ENCODE measurements at regions not wholly inside any gene's neighbourhood (a gene's known extent, or its start where the extent isn't known, plus 50 kb on each side); places are given as distances from the start of the nearest gene placed in this dataset.

DNA sequence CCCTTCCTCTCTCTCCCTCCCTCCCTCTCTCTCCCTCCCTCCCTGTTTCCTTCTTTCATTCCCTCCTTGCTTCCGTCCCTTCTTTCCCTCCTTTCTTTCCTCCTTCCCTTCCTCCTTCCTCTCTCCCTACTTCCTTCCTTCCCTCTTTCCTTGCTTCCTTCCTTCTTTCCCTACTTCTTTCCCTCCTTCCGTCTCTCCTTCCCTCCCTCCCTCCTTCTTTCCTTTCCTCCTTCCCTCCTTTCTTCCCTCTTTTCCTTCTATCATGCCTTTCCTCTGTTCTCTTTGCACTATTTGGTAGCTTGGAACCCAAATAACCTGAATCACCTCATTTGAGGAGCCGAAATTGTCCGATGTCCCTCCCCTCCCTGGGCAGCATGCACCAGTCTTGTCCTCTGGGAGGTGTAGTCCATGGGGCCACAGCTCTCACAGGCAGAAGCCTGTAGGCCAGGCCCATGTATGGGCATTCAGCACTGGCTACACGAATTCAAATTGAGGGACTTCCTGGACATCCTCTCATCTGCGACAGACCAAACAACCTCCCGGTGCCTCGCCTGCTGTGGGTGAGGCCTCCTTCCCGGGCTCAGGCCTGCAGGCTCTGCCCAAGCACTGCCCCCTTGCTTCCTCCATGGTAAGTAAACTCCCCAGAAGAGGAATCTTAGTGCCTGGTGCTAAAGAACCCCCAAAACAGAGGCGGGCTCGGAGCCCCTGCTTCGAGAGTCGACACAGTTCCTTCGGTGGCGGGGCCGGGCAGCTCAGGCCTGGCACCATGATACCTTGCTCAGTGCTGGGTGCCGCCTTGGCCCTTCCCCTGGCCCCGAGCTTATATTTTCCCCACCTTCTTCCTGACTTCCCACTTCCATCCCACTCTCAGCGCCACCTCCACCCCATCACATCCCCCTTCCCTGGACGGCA is 454.1 kb upstream of the CADM1 start:
- H3K9me3 ChIP-seq (ENCODE audit: control insufficient read depth, insufficient read depth, low read length): no peaks in the 10 kb centered on the region
- H3K4me3 ChIP-seq (ENCODE audit: low read depth, low read length): no peak overlapping the region
- no peaks in the 10 kb centered on the region for H3K4me1 ChIP-seq (ENCODE audit: control insufficient read depth, insufficient read depth, low read length)
- H3K27me3 ChIP-seq (ENCODE audit: control insufficient read depth, insufficient read depth, low read length): peaks cover 19% of the 10 kb centered on the region
- H3K36me3 ChIP-seq (ENCODE audit: control insufficient read depth, insufficient read depth, low read length): no peaks in the 10 kb centered on the region
- H3K9ac ChIP-seq (ENCODE audit: low read depth, low read length): no peak overlapping the region

DNA sequence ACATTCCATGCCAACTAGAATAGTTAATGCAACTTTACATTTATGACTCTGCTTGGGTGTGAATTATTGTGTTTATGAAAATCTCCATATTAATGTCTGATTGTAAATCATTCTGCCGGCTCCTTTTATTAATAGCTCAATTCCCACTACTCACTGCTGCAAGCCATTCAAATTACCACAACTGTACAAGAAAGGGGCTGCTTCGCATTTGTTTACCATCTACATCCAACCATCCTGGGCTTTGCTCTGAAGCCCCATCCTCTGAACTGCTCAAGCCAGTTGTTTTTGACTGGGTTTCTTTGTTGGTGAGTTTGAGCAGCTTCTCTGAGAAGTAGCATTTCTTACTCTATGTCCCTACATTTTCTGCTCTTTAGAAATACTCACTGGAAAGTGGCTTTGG is 451.6 kb upstream of the CADM1 start:
- Histone ChIP-seq H3K9me3 (ENCODE audit: control insufficient read depth, insufficient read depth, low read length) (no peaks in the 10 kb centered on the region), H3K36me3 (ENCODE audit: control insufficient read depth, insufficient read depth, low read length) (no peaks in the 10 kb centered on the region), H3K27me3 (ENCODE audit: control insufficient read depth, insufficient read depth, low read length) (peaks cover 2% of the 10 kb centered on the region), H3K9ac (ENCODE audit: low read depth, low read length) (no peak overlapping the region), H3K4me3 (ENCODE audit: low read depth, low read length) (no peak overlapping the region), H3K4me1 (ENCODE audit: control insufficient read depth, insufficient read depth, low read length) (no peaks in the 10 kb centered on the region)

DNA sequence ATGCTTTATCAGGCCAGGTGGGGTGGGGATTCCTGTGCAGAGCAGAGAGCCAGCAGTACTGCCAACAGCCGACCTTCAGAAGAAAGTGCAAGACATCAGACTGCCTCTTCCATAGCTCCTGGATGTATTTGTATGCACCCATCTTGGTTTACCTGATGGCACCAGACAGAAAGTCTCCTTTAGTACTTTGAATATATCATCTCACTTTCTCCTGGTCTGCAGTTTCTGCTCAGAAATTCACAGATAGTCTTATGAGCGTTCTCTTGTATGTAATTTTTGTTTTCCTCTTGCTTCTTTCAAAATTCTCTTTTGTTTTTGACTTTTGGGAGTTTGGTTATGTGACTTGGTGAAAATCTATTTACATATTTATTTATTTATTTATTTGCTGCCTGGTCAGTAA is 446.4 kb upstream of the CADM1 start:
- no peak overlapping the region for H3K9ac ChIP-seq (ENCODE audit: low read depth, low read length)
- no peaks in the 10 kb centered on the region for H3K4me1 ChIP-seq (ENCODE audit: control insufficient read depth, insufficient read depth, low read length)
- no peaks in the 10 kb centered on the region for H3K36me3 ChIP-seq (ENCODE audit: control insufficient read depth, insufficient read depth, low read length)
- H3K4me3 ChIP-seq (ENCODE audit: low read depth, low read length): no peak overlapping the region
- peaks cover 4% of the 10 kb centered on the region for H3K27me3 ChIP-seq (ENCODE audit: control insufficient read depth, insufficient read depth, low read length)
- H3K9me3 ChIP-seq (ENCODE audit: control insufficient read depth, insufficient read depth, low read length): no peaks in the 10 kb centered on the region

DNA sequence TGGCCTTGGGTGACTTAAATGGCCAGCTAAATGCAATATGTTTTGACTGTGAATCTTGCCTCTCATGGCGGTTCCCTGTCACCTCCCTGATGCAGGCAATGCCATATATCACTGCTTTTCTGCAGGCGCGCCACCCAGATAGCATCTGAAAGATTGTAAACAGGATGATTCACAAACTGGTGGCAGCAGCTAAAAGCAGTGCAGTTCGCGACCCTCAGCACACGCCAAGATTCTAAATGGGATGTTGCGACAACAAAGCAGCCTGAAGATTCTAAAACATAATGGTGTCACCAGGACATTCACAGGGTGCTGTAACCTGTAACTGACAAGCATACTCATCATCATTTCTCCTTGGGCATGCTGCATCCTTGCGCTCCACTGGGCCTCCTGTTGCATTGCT is 440.4 kb upstream of the CADM1 start:
- Histone ChIP-seq H3K4me1 (ENCODE audit: control insufficient read depth, insufficient read depth, low read length) (no peaks in the 10 kb centered on the region), H3K4me3 (ENCODE audit: low read depth, low read length) (no peak overlapping the region), H3K27me3 (ENCODE audit: control insufficient read depth, insufficient read depth, low read length) (peaks cover 2% of the 10 kb centered on the region), H3K9me3 (ENCODE audit: control insufficient read depth, insufficient read depth, low read length) (no peaks in the 10 kb centered on the region), H3K36me3 (ENCODE audit: control insufficient read depth, insufficient read depth, low read length) (no peaks in the 10 kb centered on the region), H3K9ac (ENCODE audit: low read depth, low read length) (no peak overlapping the region)

DNA sequence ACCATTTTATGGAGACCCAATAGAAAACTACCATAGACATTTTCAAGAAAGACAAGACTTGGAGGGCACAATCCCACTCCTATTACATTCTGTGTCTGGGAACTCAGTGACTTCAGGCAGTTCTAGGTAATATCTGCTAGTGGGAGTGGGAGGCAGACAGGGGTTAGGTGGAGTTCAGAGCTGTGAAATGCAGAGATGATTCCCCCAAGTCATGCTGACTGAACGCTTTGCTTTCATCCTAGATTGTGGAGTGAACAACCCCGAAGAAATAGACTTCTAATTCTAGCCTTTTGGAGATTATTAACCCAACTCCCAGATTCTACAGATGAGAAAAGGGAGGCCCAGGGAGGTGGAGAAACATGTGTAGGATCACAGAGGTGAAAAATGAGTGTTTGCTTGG is 437.8 kb upstream of the CADM1 start:
- H3K4me1 ChIP-seq (ENCODE audit: control insufficient read depth, insufficient read depth, low read length): no peaks in the 10 kb centered on the region
- H3K27me3 ChIP-seq (ENCODE audit: control insufficient read depth, insufficient read depth, low read length): peaks cover 4% of the 10 kb centered on the region
- no peaks in the 10 kb centered on the region for H3K9me3 ChIP-seq (ENCODE audit: control insufficient read depth, insufficient read depth, low read length)
- H3K4me3 ChIP-seq (ENCODE audit: low read depth, low read length): no peak overlapping the region
- no peaks in the 10 kb centered on the region for H3K36me3 ChIP-seq (ENCODE audit: control insufficient read depth, insufficient read depth, low read length)
- no peak overlapping the region for H3K9ac ChIP-seq (ENCODE audit: low read depth, low read length)

DNA sequence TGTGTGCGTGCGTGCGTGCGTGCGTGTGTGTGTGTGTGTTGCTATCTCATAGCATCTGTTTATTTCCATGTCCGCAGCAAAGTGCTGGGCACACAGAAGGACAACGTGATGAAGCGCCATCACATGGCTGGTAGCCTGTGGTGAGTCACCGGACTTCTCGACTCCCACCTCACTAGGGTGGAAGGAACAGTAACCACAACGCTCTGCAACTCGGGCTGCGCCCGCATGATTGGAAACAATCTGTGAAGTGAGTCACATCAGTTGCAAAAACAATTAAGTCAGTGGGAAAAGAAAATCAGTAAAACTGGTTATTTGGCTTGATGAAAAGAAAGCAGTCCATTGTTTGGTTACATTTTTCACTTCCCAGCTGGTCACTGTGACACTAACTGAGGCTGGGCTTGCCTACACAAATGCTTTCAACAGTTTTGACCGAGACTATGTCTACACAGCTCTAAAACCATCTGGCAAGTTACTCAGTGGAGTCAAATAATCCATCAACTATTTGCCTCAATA is 437.3 kb upstream of the CADM1 start:
- H3K4me1 ChIP-seq (ENCODE audit: control insufficient read depth, insufficient read depth, low read length): no peaks in the 10 kb centered on the region
- H3K4me3 ChIP-seq (ENCODE audit: low read depth, low read length): no peak overlapping the region

DNA sequence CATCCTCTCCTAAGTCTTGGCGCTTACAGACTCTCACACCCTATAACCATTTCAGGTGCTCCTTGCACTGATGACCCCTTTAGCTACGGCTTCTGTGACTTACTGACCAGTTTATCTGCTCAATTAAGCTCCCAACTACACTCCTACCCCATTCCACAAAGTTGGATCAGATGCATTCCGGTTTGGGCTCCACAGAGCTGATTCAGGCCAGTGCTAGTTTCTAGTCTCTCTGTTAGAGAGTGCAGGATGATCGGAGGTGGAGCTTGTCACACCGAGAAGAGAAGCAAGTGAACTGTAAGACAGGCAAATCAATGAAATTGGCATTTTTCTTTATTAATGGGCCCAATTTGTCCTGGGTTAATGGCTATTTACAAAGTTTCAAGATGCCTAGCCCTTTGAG is 436.8 kb upstream of the CADM1 start:
- no peak overlapping the region for H3K4me3 ChIP-seq (ENCODE audit: low read depth, low read length)
- no peak overlapping the region for H3K9ac ChIP-seq (ENCODE audit: low read depth, low read length)
- H3K27me3 ChIP-seq (ENCODE audit: control insufficient read depth, insufficient read depth, low read length): peaks cover 3% of the 10 kb centered on the region
- no peaks in the 10 kb centered on the region for H3K9me3 ChIP-seq (ENCODE audit: control insufficient read depth, insufficient read depth, low read length)
- no peaks in the 10 kb centered on the region for H3K36me3 ChIP-seq (ENCODE audit: control insufficient read depth, insufficient read depth, low read length)
- H3K4me1 ChIP-seq (ENCODE audit: control insufficient read depth, insufficient read depth, low read length): no peaks in the 10 kb centered on the region

More for the DNA sequence above, 437.3 kb upstream of the CADM1 start:
- Histone ChIP-seq H3K9me3 (ENCODE audit: control insufficient read depth, insufficient read depth, low read length) (no peaks in the 10 kb centered on the region), H3K36me3 (ENCODE audit: control insufficient read depth, insufficient read depth, low read length) (no peaks in the 10 kb centered on the region), H3K27me3 (ENCODE audit: control insufficient read depth, insufficient read depth, low read length) (peaks cover 4% of the 10 kb centered on the region), H3K9ac (ENCODE audit: low read depth, low read length) (no peak overlapping the region)

DNA sequence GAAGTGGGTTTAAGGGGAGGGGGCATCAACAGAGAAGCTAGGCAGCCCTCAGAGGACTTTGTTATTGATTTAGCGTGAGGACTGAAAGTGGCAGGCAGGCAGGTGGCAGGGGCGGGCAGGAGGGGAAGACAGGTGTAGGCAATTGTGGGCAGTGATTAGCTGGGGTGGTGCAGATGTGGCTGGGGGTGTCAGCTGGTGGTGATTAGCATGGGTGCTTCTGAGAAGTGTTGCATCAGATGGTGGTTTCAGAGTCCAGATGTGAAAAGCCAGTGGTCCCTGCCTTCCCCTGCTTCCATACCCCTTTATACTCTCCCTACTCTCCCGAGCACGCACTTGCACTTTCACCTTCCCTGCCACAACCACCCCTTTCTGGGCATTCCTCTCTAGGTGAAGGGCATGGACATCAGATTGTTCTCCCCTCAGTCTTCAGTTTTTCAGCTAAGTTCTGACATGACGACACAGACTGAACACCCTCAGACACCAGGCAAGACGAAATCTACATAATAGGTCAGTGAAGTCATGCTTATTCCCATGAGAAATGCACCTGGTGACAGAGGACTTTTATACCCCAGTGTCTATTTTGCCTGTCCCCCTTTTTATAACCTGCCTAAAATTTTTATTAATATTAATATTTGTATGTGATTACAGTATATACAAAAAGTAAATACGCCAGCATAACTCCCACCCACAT is 435.7 kb upstream of the CADM1 start:
- H3K27me3 ChIP-seq (ENCODE audit: control insufficient read depth, insufficient read depth, low read length): peaks cover 2% of the 10 kb centered on the region
- no peaks in the 10 kb centered on the region for H3K36me3 ChIP-seq (ENCODE audit: control insufficient read depth, insufficient read depth, low read length)
- no peak overlapping the region for H3K4me3 ChIP-seq (ENCODE audit: low read depth, low read length)

DNA sequence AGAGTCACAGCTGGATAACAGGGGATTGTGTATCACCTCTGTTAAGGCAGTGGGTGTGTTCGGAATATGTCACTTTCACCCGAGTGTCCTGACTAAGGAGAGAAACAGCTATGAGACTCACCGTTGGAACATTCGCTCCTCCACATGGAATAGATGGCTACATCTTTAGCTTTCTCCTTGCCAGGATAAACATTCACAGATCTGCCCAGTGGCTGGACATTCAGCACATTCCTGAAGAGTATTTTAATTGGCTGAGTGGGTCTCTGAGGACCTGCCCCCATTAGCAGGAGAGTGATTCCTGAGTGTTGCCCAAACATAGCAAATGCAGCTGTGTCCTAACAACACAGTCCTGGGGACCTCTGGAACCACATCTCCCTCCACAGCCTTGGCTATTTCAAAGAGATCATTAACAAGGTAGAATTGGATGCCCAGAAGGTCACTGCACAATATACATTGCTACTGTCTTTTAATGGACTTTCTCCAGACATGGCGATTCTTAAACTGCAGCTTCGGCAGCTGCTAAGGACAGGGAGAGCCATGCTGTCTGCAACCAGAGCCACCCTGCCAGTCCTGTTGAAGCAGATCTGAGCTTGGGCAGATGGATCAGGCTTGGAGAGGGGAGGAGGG is 435.0 kb upstream of the CADM1 start:
- Histone ChIP-seq H3K9me3 (ENCODE audit: control insufficient read depth, insufficient read depth, low read length) (no peaks in the 10 kb centered on the region), H3K4me1 (ENCODE audit: control insufficient read depth, insufficient read depth, low read length) (no peaks in the 10 kb centered on the region), H3K9ac (ENCODE audit: low read depth, low read length) (no peak overlapping the region), H3K36me3 (ENCODE audit: control insufficient read depth, insufficient read depth, low read length) (no peaks in the 10 kb centered on the region), H3K4me3 (ENCODE audit: low read depth, low read length) (no peak overlapping the region), H3K27me3 (ENCODE audit: control insufficient read depth, insufficient read depth, low read length) (peaks cover 2% of the 10 kb centered on the region)

More for the DNA sequence above, 435.7 kb upstream of the CADM1 start:
- Histone ChIP-seq H3K9ac (ENCODE audit: low read depth, low read length) (no peak overlapping the region), H3K9me3 (ENCODE audit: control insufficient read depth, insufficient read depth, low read length) (no peaks in the 10 kb centered on the region), H3K4me1 (ENCODE audit: control insufficient read depth, insufficient read depth, low read length) (no peaks in the 10 kb centered on the region)

DNA sequence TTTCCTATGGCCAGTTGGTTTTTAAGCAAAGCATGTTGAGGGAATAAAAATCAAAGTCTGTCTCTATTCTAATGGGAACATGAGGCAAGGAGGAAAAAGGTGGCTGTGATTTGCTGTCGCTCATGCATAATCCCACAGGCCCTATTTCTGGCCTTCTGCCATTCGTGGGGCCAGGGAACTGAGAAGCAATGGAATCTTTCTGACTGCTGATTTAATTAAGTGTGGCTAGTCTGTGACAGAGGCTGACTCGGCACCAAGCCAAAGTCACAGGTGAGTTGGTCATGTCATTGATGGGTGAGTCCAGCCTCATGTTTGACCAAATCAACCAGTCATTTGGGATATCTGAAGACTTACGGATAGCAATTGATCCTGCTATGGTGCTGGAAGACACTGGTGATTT is 429.3 kb upstream of the CADM1 start:
- Histone ChIP-seq H3K27me3 (ENCODE audit: control insufficient read depth, insufficient read depth, low read length) (peaks cover 2% of the 10 kb centered on the region), H3K36me3 (ENCODE audit: control insufficient read depth, insufficient read depth, low read length) (no peaks in the 10 kb centered on the region), H3K9me3 (ENCODE audit: control insufficient read depth, insufficient read depth, low read length) (no peaks in the 10 kb centered on the region), H3K9ac (ENCODE audit: low read depth, low read length) (no peak overlapping the region), H3K4me3 (ENCODE audit: low read depth, low read length) (no peak overlapping the region), H3K4me1 (ENCODE audit: control insufficient read depth, insufficient read depth, low read length) (no peaks in the 10 kb centered on the region)

DNA sequence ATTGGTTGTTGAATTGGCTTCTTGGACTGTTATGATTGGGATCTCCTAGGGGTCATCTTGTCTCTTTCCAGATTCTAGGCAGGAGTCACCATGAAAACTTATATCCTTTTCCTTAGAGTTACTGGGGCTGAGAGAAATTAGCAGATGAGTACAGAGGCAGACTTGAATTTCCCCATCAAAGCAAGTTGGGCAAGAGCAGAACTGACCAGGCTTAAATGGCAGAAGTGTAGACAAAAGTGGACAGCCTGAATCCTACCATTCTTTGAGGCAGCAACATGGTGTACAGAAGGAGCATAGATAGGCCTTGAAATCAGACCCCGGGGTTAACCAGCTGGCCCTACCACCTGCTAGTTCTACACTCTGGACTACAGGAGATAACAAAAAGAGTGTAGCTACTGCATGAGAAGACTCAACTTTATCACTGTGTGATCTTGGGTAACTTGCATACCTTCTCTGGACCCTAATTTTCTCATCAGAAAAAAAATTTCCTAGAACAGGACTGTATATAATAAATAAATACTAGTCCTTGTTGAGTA is 427.4 kb upstream of the CADM1 start:
- no peaks in the 10 kb centered on the region for H3K9me3 ChIP-seq (ENCODE audit: control insufficient read depth, insufficient read depth, low read length)
- H3K4me3 ChIP-seq (ENCODE audit: low read depth, low read length): no peak overlapping the region
- H3K4me1 ChIP-seq (ENCODE audit: control insufficient read depth, insufficient read depth, low read length): no peaks in the 10 kb centered on the region
- no peaks in the 10 kb centered on the region for H3K36me3 ChIP-seq (ENCODE audit: control insufficient read depth, insufficient read depth, low read length)
- H3K27me3 ChIP-seq (ENCODE audit: control insufficient read depth, insufficient read depth, low read length): no peaks in the 10 kb centered on the region
- no peak overlapping the region for H3K9ac ChIP-seq (ENCODE audit: low read depth, low read length)
